ENCODE measurements at regions not wholly inside any gene's neighbourhood (a gene's known extent, or its start where the extent isn't known, plus 50 kb on each side); places are given as distances from the start of the nearest gene placed in this dataset.

DNA sequence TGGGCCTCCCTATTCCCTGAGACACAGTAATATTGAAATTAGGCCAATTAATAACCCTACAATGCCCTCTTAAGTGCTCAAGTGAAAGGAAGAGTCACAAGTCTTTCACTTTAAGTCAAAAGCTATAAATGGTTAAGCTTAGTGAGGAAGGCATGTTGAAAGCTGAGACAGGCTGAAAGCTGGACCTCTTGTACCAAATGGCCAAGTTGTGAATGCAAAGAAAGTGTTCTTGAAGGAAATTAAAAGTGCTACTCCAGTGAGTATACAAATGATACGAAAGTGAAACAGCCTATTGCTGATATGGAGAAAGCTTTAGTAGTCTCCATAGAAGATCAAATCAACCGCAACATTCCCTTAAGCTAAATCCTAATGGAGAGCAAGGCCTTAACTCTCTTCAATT, 140.8 kb downstream of the PTCSC3 start:
- 0 out of 2 replicates have a peak, but pooled peaks cover 4% of the 10 kb centered on the region for H3K9me2 ChIP-seq (replicated peaks; ENCODE audit: low read depth, low read length)
- H3K36me3 ChIP-seq (ENCODE audit: insufficient read depth, low read length): no peaks in the 10 kb centered on the region
- no peaks in the 10 kb centered on the region for H3K27me3 ChIP-seq (ENCODE audit: insufficient read depth, low read length, poor library complexity, severe bottlenecking)
- H4K20me1 ChIP-seq (ENCODE audit: insufficient read depth, low read length, poor library complexity, severe bottlenecking): no peaks in the 10 kb centered on the region
- no peaks in the 10 kb centered on the region for H3F3A ChIP-seq (ENCODE audit: low read depth)
- H3K9ac ChIP-seq (ENCODE audit: low read depth, low read length, poor library complexity, severe bottlenecking): no peak overlapping the region
- H3K4me3 ChIP-seq (ENCODE audit: low read length, poor library complexity, severe bottlenecking): no peak overlapping the region
- H3K79me2 ChIP-seq (ENCODE audit: insufficient read depth, low read length): no peaks in the 10 kb centered on the region
- no peak overlapping the region for H2AFZ ChIP-seq (ENCODE audit: low read length)
- H3K4me2 ChIP-seq (ENCODE audit: low read depth, low read length, poor library complexity, severe bottlenecking): no peak overlapping the region
- H3K9me3 ChIP-seq (ENCODE audit: insufficient read depth, low read depth, low read length): no peaks in the 10 kb centered on the region
- no peaks in the 10 kb centered on the region for H3K4me1 ChIP-seq (ENCODE audit: insufficient read depth, low read length, poor library complexity, severe bottlenecking)
- no peak for TF ChIP-seq EZH2phosphoT487 (IDR thresholded peaks at IDR 0.05; ENCODE audit: borderline replicate concordance)
- TF ChIP-seq, protein P1, sequence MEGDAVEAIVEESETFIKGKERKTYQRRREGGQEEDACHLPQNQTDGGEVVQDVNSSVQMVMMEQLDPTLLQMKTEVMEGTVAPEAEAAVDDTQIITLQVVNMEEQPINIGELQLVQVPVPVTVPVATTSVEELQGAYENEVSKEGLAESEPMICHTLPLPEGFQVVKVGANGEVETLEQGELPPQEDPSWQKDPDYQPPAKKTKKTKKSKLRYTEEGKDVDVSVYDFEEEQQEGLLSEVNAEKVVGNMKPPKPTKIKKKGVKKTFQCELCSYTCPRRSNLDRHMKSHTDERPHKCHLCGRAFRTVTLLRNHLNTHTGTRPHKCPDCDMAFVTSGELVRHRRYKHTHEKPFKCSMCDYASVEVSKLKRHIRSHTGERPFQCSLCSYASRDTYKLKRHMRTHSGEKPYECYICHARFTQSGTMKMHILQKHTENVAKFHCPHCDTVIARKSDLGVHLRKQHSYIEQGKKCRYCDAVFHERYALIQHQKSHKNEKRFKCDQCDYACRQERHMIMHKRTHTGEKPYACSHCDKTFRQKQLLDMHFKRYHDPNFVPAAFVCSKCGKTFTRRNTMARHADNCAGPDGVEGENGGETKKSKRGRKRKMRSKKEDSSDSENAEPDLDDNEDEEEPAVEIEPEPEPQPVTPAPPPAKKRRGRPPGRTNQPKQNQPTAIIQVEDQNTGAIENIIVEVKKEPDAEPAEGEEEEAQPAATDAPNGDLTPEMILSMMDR (conservative IDR thresholded peaks at IDR 0.05; ENCODE audit: low read length): no peak

DNA sequence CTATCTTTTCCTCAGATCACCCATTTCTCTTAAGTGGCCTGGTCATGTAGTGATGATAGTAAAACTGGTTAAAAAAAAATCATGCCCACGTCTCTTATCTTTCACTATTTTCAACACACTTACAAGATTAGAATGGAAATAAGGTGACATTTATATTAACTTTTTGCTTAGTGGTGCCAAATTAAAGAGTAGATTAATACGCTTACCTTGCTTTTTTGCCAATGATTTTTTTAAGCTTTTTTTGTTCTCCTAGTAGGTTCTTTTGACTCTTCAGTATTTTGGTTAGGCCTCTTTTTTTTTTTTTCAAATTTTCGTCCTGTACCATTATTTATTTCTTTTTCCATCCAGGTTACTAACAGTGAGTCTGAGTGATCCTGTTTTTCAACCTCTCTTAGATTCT, 147.9 kb downstream of the PTCSC3 start:
- Histone ChIP-seq H3K4me1 (ENCODE audit: insufficient read depth, low read length, poor library complexity, severe bottlenecking) (no peaks in the 10 kb centered on the region), H4K20me1 (ENCODE audit: insufficient read depth, low read length, poor library complexity, severe bottlenecking) (no peaks in the 10 kb centered on the region), H3K36me3 (ENCODE audit: insufficient read depth, low read length) (no peaks in the 10 kb centered on the region), H3K9me3 (ENCODE audit: insufficient read depth, low read depth, low read length) (no peaks in the 10 kb centered on the region), H3K9me2 (replicated peaks; ENCODE audit: low read depth, low read length) (no peaks in the 10 kb centered on the region), H3K4me3 (ENCODE audit: low read length, poor library complexity, severe bottlenecking) (no peak overlapping the region), H3K4me2 (ENCODE audit: low read depth, low read length, poor library complexity, severe bottlenecking) (no peak overlapping the region), H3F3A (ENCODE audit: low read depth) (no peaks in the 10 kb centered on the region), H3K79me2 (ENCODE audit: insufficient read depth, low read length) (no peaks in the 10 kb centered on the region), H3K27me3 (ENCODE audit: insufficient read depth, low read length, poor library complexity, severe bottlenecking) (no peaks in the 10 kb centered on the region), H2AFZ (ENCODE audit: low read length) (no peak overlapping the region), H3K9ac (ENCODE audit: low read depth, low read length, poor library complexity, severe bottlenecking) (no peak overlapping the region)
- no peak for TF ChIP-seq EZH2phosphoT487 (IDR thresholded peaks at IDR 0.05; ENCODE audit: borderline replicate concordance)
- TF ChIP-seq, protein P1 (conservative IDR thresholded peaks at IDR 0.05; ENCODE audit: low read length): no peak

DNA sequence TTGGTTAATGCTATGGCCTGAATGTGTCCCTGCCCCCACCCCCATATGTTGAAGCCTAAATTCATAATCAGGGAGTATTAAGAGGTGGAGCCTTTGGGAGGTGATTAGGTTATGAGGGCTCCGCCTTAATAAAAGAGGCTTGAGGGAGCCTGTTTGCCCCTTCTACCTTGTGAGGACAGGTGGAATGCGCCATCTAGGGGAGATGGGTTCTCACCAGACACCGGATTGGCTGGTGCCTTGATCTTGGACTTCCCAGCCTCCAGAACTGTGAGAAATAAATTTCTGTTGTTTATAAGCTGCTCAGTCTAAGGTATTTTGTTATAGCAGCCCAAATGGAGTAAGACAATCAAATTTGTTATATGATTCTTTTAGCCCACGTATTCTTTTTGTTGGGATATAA, 148.3 kb downstream of the PTCSC3 start:
- Histone ChIP-seq H3K4me2 (ENCODE audit: low read depth, low read length, poor library complexity, severe bottlenecking) (no peak overlapping the region), H3K79me2 (ENCODE audit: insufficient read depth, low read length) (no peaks in the 10 kb centered on the region), H3K9ac (ENCODE audit: low read depth, low read length, poor library complexity, severe bottlenecking) (no peak overlapping the region), H3K9me3 (ENCODE audit: insufficient read depth, low read depth, low read length) (no peaks in the 10 kb centered on the region), H3K27me3 (ENCODE audit: insufficient read depth, low read length, poor library complexity, severe bottlenecking) (no peaks in the 10 kb centered on the region), H3K4me3 (ENCODE audit: low read length, poor library complexity, severe bottlenecking) (no peak overlapping the region), H4K20me1 (ENCODE audit: insufficient read depth, low read length, poor library complexity, severe bottlenecking) (no peaks in the 10 kb centered on the region), H3F3A (ENCODE audit: low read depth) (no peaks in the 10 kb centered on the region), H2AFZ (ENCODE audit: low read length) (no peak overlapping the region), H3K36me3 (ENCODE audit: insufficient read depth, low read length) (no peaks in the 10 kb centered on the region), H3K4me1 (ENCODE audit: insufficient read depth, low read length, poor library complexity, severe bottlenecking) (no peaks in the 10 kb centered on the region), H3K9me2 (replicated peaks; ENCODE audit: low read depth, low read length) (no peaks in the 10 kb centered on the region)
- no peak for TF ChIP-seq EZH2phosphoT487 (IDR thresholded peaks at IDR 0.05; ENCODE audit: borderline replicate concordance)
- TF ChIP-seq, protein P1 (conservative IDR thresholded peaks at IDR 0.05; ENCODE audit: low read length): peak; percentile 53

Data from Loucy (cell line).